PFSK-1 (cell line): ENCODE measurements at regions not wholly inside any gene's neighbourhood (a gene's known extent, or its start where the extent isn't known, plus 50 kb on each side); places are given as distances from the start of the nearest gene placed in this dataset.

ENCODE experiments used
- FOXP2 ChIP-seq: optimal IDR thresholded peaks from 2 replicates; pipeline ENCODE3; 2011; ENCODE audit warnings: borderline replicate concordance, control low read depth, inconsistent platforms; ENCODE audit not compliant: insufficient read depth; ENCODE audit errors: extremely low read length, extremely low read depth
- POLR2AphosphoS5 ChIP-seq: IDR thresholded peaks from 2 replicates; pipeline ENCODE4 v1.6.1; 2012; ENCODE audit warnings: low read depth, mild to moderate bottlenecking, control low read depth, low read length, moderate library complexity
- REST ChIP-seq, 2 experiments: IDR thresholded peaks; 2 replicates each; pipeline versions ENCODE4 v1.6.1 to v1.8.0; 2011 to 2012; ENCODE audit warnings: low read depth in 2 of 2, low read length in 2 of 2, control low read depth in 1 of 2, inconsistent platforms in 1 of 2, mild to moderate bottlenecking in 1 of 2, moderate library complexity in 1 of 2; ENCODE audit not compliant: insufficient read depth in 1 of 2
- SIN3A ChIP-seq: IDR thresholded peaks from 2 replicates; pipeline ENCODE4 v1.6.1; 2012; ENCODE audit warnings: mild to moderate bottlenecking, low read length, moderate library complexity, borderline replicate concordance; ENCODE audit not compliant: insufficient read depth
- TAF1 ChIP-seq: IDR thresholded peaks from 2 replicates; pipeline ENCODE4 v1.6.1; 2012; ENCODE audit warnings: low read length, control low read depth, borderline replicate concordance; ENCODE audit not compliant: insufficient read depth

- TF ChIP-seq POLR2AphosphoS5 (no peak), TAF1 (no peak), REST (IDR thresholded peaks at IDR 0.05; ENCODE audit: insufficient read depth in 1 of 2, low read depth in 2 of 2, low read length in 2 of 2) (no peak), SIN3A (no peak), FOXP2 (no peak)
Measured at GRCh38 chr21:25453524-25453923, 153.8 kb downstream of the MRPL39 start.
